Activated T-cell treated with anti-CD3 and anti-CD28 coated beads, Interleukin-2, amount 50 U/mL, for 72 hours (primary cell): ENCODE measurements at regions not wholly inside any gene's neighbourhood (a gene's known extent, or its start where the extent isn't known, plus 50 kb on each side); places are given as distances from the start of the nearest gene placed in this dataset.
"Not testable (repeated sequence)": the region's sequence is repeated elsewhere in the genome, so short reads cannot be mapped to it uniquely, and the experiment has no call there.

ENCODE experiments used
- ATAC-seq, 2 donors: fragments of 150-1000 bp; cut with Tn5 transposase; replicated peaks in 1 of 2; 2 replicates each; pipeline ENCODE4 v1.10.0; 2021; ENCODE audit warnings: moderate library complexity in 2 of 2, mild to moderate bottlenecking in 1 of 2
- DNase-seq, 2 donors: peaks; one replicate each; pipeline ENCODE4 v3.0.0; 2021 to 2022; ENCODE audit warnings: mixed read lengths in 1 of 2
- H3K27ac Mint-ChIP-seq: one replicate; pipeline ENCODE4 v1.8.0; 2022; ENCODE audit warnings: mild to moderate bottlenecking, moderate library complexity, mixed read lengths
- H3K27me3 Mint-ChIP-seq: one replicate; pipeline ENCODE4 v1.8.0; 2022; ENCODE audit warnings: low read depth, mixed read lengths
- H3K36me3 Mint-ChIP-seq, 2 donors: one replicate each; pipeline ENCODE4 v1.8.0; 2022; ENCODE audit warnings: mixed read lengths in 2 of 2, mild to moderate bottlenecking in 1 of 2; ENCODE audit not compliant: insufficient read depth in 2 of 2
- H3K4me1 Mint-ChIP-seq: one replicate; pipeline ENCODE4 v1.8.0; 2022; ENCODE audit warnings: low read depth, mixed read lengths
- H3K4me3 Mint-ChIP-seq, 2 donors: one replicate each; pipeline ENCODE4 v1.8.0; 2022; ENCODE audit warnings: mild to moderate bottlenecking in 2 of 2, mixed read lengths in 2 of 2, moderate library complexity in 2 of 2
- H3K9me3 Mint-ChIP-seq, 2 donors: one replicate each; pipeline ENCODE4 v1.8.0; 2022; ENCODE audit warnings: mixed read lengths in 2 of 2

GRCh38 chr21:28483301-28484035 is 509.2 kb downstream of the LTN1 start:
- Mint-ChIP-seq H3K27me3 (no peaks in the 10 kb centered on the region), H3K4me1 (no peaks in the 10 kb centered on the region), H3K9me3 (no peaks in the 10 kb centered on the region), H3K4me3 (no peak overlapping the region), H3K27ac (no peak overlapping the region), H3K36me3 (no peaks in the 10 kb centered on the region)
- no peak for DNase-seq
- no peak for ATAC-seq

DNA sequence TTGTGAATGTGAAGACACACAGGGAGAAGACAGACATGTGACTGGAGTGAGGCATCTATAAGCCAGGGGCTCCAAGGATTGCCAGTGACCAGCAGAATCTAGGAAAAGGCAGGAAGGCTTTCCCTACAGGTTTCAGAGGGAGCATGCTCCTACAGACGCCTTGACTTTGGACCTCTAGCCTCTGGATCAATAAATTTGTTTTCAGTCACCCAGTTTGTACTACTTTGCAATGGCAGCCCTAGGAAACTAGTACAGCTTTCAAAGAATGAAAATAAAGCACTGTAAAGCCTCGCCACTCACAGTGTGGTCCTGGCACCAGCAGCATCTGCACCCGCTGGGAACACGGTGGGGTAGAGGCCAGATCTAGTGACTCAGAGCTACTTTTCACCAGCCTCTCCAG is 510.0 kb downstream of the LTN1 start:
- DNase-seq, result no peak
- no peaks in the 10 kb centered on the region for H3K4me1 Mint-ChIP-seq

GRCh38 chr21:28480470-28480869 is 512.2 kb downstream of the LTN1 start:
- H3K27me3 Mint-ChIP-seq, result no peaks in the 10 kb centered on the region
- H3K4me3 Mint-ChIP-seq, result no peak overlapping the region
- no peak for ATAC-seq
- no peaks in the 10 kb centered on the region for H3K9me3 Mint-ChIP-seq
- DNase-seq, result no peak
- no peaks in the 10 kb centered on the region for H3K36me3 Mint-ChIP-seq
- H3K4me1 Mint-ChIP-seq, result no peaks in the 10 kb centered on the region
- H3K27ac Mint-ChIP-seq, result no peak overlapping the region

More for the DNA sequence above, 510.0 kb downstream of the LTN1 start:
- no peak overlapping the region for H3K27ac Mint-ChIP-seq
- no peak overlapping the region for H3K4me3 Mint-ChIP-seq
- ATAC-seq, result no peak
- H3K9me3 Mint-ChIP-seq, result no peaks in the 10 kb centered on the region
- no peaks in the 10 kb centered on the region for H3K36me3 Mint-ChIP-seq
- H3K27me3 Mint-ChIP-seq, result no peaks in the 10 kb centered on the region

- Mint-ChIP-seq H3K36me3 (no peaks in the 10 kb centered on the region), H3K9me3 (no peaks in the 10 kb centered on the region), H3K4me1 (peaks cover 5% of the 10 kb centered on the region), H3K27me3 (no peaks in the 10 kb centered on the region), H3K27ac (no peak overlapping the region), H3K4me3 (no peak overlapping the region)
- ATAC-seq, result peak; percentile 66 to 91
- DNase-seq, result no peak
These were observed 519.0 kb downstream of the LTN1 start for GRCh38 chr21:28473530-28474220.

DNA sequence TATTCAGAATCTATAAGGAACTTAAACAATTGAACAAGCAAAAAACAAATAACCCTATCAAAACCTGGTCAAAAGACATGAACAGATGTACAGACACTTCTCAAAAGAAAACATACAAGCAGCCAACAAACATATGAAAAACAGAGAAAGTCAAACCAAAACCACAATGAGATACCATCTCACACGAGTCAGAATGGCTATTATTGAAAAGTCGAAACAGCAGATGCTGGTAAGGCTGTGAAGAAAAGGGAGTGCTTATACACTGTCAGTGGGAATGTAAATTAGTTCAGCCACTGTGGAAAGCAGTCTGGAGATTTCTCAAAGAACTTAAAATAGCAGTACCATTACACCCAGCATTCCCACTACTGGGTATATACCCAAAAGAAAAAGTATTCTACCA is 520.1 kb downstream of the LTN1 start:
- not testable (repeated sequence) for H3K27ac Mint-ChIP-seq, H3K36me3 Mint-ChIP-seq, DNase-seq, H3K4me3 Mint-ChIP-seq, H3K27me3 Mint-ChIP-seq, H3K9me3 Mint-ChIP-seq, H3K4me1 Mint-ChIP-seq
- peak in 1 of 2 donors; percentile 48 for ATAC-seq

GRCh38 chr21:28464988-28465387 is 527.7 kb downstream of the LTN1 start:
- H3K27me3 Mint-ChIP-seq, result peaks cover 25% of the 10 kb centered on the region
- no peaks in the 10 kb centered on the region for H3K9me3 Mint-ChIP-seq
- no peak overlapping the region for H3K27ac Mint-ChIP-seq
- no peaks in the 10 kb centered on the region for H3K4me1 Mint-ChIP-seq
- ATAC-seq (no peak), DNase-seq (no peak)
- no peaks in the 10 kb centered on the region for H3K36me3 Mint-ChIP-seq
- no peak overlapping the region for H3K4me3 Mint-ChIP-seq

- Mint-ChIP-seq H3K4me1 (no peaks in the 10 kb centered on the region), H3K9me3 (no peaks in the 10 kb centered on the region), H3K27ac (no peak overlapping the region), H3K27me3 (peaks cover 25% of the 10 kb centered on the region), H3K36me3 (no peaks in the 10 kb centered on the region), H3K4me3 (no peak overlapping the region)
- DNase-seq (no peak), ATAC-seq (no peak)
These were observed 528.6 kb downstream of the LTN1 start for GRCh38 chr21:28464095-28464494.

- H3K4me1 Mint-ChIP-seq, result no peaks in the 10 kb centered on the region
- no peak overlapping the region for H3K27ac Mint-ChIP-seq
- peaks cover 15% of the 10 kb centered on the region for H3K27me3 Mint-ChIP-seq
- H3K9me3 Mint-ChIP-seq, result no peaks in the 10 kb centered on the region
- no peaks in the 10 kb centered on the region for H3K36me3 Mint-ChIP-seq
- H3K4me3 Mint-ChIP-seq, result no peak overlapping the region
- DNase-seq (peak in 1 of 2 donors; percentile 3), ATAC-seq (no peak)
These were observed 533.5 kb downstream of the LTN1 start for GRCh38 chr21:28459193-28459592.

DNA sequence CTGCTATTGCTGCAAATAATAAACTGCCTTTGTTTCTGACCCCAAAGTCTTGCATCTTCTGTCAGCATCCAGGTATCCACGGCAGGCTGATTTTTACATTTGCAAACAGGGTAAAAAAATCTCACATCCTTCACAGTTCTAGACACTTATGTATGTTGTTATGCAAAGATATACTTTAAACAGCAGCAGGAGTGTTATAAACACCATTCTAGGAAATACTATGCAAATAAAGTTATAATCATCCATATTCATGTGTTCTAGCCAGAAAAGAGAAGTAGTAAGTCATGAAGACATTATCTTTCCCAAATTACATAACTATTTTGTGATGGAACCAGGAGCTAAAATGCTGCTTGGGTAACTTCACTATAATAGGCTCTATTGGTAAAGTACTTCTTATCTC is 534.2 kb downstream of the LTN1 start:
- H3K4me1 Mint-ChIP-seq, result no peaks in the 10 kb centered on the region
- peaks cover 15% of the 10 kb centered on the region for H3K27me3 Mint-ChIP-seq
- ATAC-seq (no peak), DNase-seq (no peak)
- H3K36me3 Mint-ChIP-seq, result no peaks in the 10 kb centered on the region
- H3K9me3 Mint-ChIP-seq, result no peaks in the 10 kb centered on the region
- no peak overlapping the region for H3K27ac Mint-ChIP-seq
- H3K4me3 Mint-ChIP-seq, result no peak overlapping the region

DNA sequence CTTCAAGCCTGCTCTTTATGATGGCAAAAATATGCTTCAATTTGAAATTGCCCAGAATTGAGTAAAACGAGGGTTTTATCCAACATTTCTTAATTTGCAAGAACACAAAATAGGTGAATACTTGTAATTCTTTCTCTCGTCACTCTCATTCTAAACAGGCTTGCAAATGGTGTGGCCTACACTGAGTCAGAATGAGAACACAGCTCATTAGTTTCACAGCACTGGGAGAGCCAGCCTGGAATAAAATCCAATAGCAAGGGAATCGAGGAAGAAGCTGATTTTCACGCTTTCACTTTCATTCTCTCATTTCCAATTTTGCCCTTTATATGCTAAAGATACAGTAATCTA is 537.5 kb downstream of the LTN1 start:
- Mint-ChIP-seq H3K9me3 (no peaks in the 10 kb centered on the region), H3K27ac (no peak overlapping the region)
- DNase-seq, result no peak

DNA sequence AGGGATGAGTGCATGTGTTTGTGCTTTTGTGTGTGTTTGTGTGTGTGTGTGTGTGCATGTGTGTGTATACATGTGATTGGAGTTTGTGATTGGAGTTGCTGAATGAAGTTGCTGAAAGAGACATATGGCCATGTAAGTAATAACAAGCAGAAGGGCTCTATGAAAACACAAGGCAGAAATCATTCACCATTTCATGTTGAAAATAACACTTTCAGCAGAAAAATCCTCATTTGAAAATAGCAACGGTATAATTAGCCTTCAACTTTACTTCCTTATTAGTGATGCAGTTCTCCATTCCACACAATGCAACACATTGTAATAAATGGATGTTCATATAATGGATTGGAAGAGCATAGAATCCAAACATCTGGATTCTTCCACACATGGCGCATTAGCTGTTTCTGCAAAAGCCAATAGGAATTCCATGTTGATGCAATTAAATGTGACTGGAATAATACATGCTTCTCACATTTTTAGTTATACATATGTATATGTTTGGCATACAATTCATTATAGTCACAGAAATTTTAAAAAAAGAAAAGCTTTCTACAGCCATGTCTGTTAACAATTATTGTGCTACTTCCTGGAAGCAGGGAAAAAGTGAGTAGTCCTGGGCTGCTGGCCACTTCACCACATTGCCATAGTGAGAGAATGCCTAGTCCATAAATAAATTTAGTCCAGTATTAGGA is 538.0 kb downstream of the LTN1 start:
- DNase-seq (no peak), ATAC-seq (no peak)

More for the DNA sequence above, 537.5 kb downstream of the LTN1 start:
- no peaks in the 10 kb centered on the region for H3K36me3 Mint-ChIP-seq
- no peaks in the 10 kb centered on the region for H3K4me1 Mint-ChIP-seq
- no peak for ATAC-seq
- H3K4me3 Mint-ChIP-seq, result no peak overlapping the region
- H3K27me3 Mint-ChIP-seq, result peaks cover under 1% of the 10 kb centered on the region

GRCh38 chr21:28447462-28447861 is 545.2 kb downstream of the LTN1 start:
- H3K4me1 Mint-ChIP-seq, result peaks cover 1% of the 10 kb centered on the region
- no peaks in the 10 kb centered on the region for H3K27me3 Mint-ChIP-seq
- DNase-seq (no peak), ATAC-seq (no peak)
- peaks cover 0 to 2% of the 10 kb centered on the region in 2 donors for H3K9me3 Mint-ChIP-seq
- no peak overlapping the region for H3K27ac Mint-ChIP-seq
- no peak overlapping the region for H3K4me3 Mint-ChIP-seq
- no peaks in the 10 kb centered on the region for H3K36me3 Mint-ChIP-seq

More for the DNA sequence above, 538.0 kb downstream of the LTN1 start:
- Mint-ChIP-seq H3K4me3 (no peak overlapping the region), H3K27me3 (no peaks in the 10 kb centered on the region), H3K4me1 (no peaks in the 10 kb centered on the region), H3K9me3 (no peaks in the 10 kb centered on the region), H3K27ac (no peak overlapping the region), H3K36me3 (no peaks in the 10 kb centered on the region)

- ATAC-seq, result no peak
- Mint-ChIP-seq H3K4me3 (no peak overlapping the region), H3K27ac (no peak overlapping the region), H3K4me1 (peaks cover 5% of the 10 kb centered on the region), H3K9me3 (peaks cover 0 to 2% of the 10 kb centered on the region in 2 donors), H3K27me3 (no peaks in the 10 kb centered on the region), H3K36me3 (no peaks in the 10 kb centered on the region)
- no peak for DNase-seq
These were observed 547.4 kb downstream of the LTN1 start for GRCh38 chr21:28445141-28445830.
